HEK293T (cell line): ENCODE measurements at regions not wholly inside any gene's neighbourhood (a gene's known extent, or its start where the extent isn't known, plus 50 kb on each side); places are given as distances from the start of the nearest gene placed in this dataset.

ENCODE experiments used
- BHLHE40 ChIP-seq: fragments of 450-650 bp; IDR thresholded peaks from 2 replicates; pipeline ENCODE4 v1.6.1; 2016; ENCODE audit warnings: mild to moderate bottlenecking, moderate library complexity, borderline replicate concordance
- CTBP1 ChIP-seq: fragments of 450-650 bp; IDR thresholded peaks from 2 replicates; pipeline ENCODE4 v1.6.1; 2016; ENCODE audit warnings: borderline replicate concordance
- FOXK2 ChIP-seq: fragments of 450-650 bp; IDR thresholded peaks from 2 replicates; pipeline ENCODE4 v1.6.1; 2016; ENCODE audit warnings: mild to moderate bottlenecking
- FOXM1 ChIP-seq: fragments of 450-650 bp; IDR thresholded peaks from 2 replicates; pipeline ENCODE4 v1.6.1; 2017; ENCODE audit warnings: mild to moderate bottlenecking, borderline replicate concordance
- LEF1 ChIP-seq: fragments of 450-650 bp; IDR thresholded peaks from 2 replicates; pipeline ENCODE4 v1.6.1; 2017; ENCODE audit warnings: mild to moderate bottlenecking, borderline replicate concordance
- NFRKB ChIP-seq: fragments of 450-650 bp; IDR thresholded peaks from 2 replicates; pipeline ENCODE4 v1.6.1; 2016; ENCODE audit warnings: mild to moderate bottlenecking, moderate library complexity
- SP1 ChIP-seq: fragments of 450-650 bp; IDR thresholded peaks from 2 replicates; pipeline ENCODE4 v1.6.1; 2017
- TARDBP ChIP-seq: fragments of 450-650 bp; IDR thresholded peaks from 2 replicates; pipeline ENCODE4 v1.6.1; 2016

DNA sequence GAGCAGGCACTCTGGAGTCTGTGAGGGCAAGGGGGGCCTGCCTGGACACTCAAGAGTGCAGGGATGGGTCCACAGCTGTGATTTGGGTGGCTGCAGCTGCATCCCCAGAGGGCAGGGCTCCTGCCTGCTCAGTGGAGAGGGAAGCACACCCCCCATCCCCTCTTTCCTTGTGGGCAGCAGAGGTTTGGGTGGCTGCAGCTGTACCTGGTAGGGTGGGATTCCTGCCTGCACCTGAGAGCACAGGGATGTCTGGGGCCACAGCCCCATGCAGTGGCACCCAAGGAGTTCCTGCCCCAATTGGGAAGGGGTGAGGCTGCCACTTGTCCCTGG is 605.4 kb upstream of the FAM174A start:
- TF ChIP-seq BHLHE40 (no peak), NFRKB (no peak), LEF1 (no peak), SP1 (no peak), FOXK2 (no peak), TARDBP (no peak), CTBP1 (no peak), FOXM1 (no peak)
